NT2/D1 (cell line): ENCODE measurements at regions not wholly inside any gene's neighbourhood (a gene's known extent, or its start where the extent isn't known, plus 50 kb on each side); places are given as distances from the start of the nearest gene placed in this dataset.

Source experiments
- DNase-seq: peaks from one replicate; pipeline ENCODE4 v3.0.0-alpha.2; 2011; ENCODE audit warnings: low read depth, low spot score
- H3K27me3 ChIP-seq: 2 replicates; pipeline ENCODE4 v1.6.0; 2011; ENCODE audit warnings: mild to moderate bottlenecking; ENCODE audit not compliant: insufficient read length, insufficient read depth
- H3K36me3 ChIP-seq: 2 replicates; pipeline ENCODE4 v1.6.1; 2011; ENCODE audit warnings: mild to moderate bottlenecking, low read length, mixed read lengths; ENCODE audit not compliant: insufficient read depth, insufficient read length
- H3K4me1 ChIP-seq: 2 replicates; pipeline ENCODE4 v1.5.1; 2011; ENCODE audit not compliant: insufficient read depth, insufficient read length
- H3K4me3 ChIP-seq: 2 replicates; pipeline ENCODE4 v1.5.1; 2011; ENCODE audit warnings: low read depth; ENCODE audit not compliant: insufficient read length
- H3K9ac ChIP-seq: 2 replicates; pipeline ENCODE4 v1.6.0; 2011; ENCODE audit warnings: low read depth; ENCODE audit not compliant: insufficient read length
- H3K9me3 ChIP-seq: 2 replicates; pipeline ENCODE4 v1.5.1; 2011; ENCODE audit warnings: mild to moderate bottlenecking, low read length; ENCODE audit not compliant: insufficient read depth
- SUZ12 ChIP-seq: IDR thresholded peaks from 2 replicates; pipeline ENCODE4 v1.6.1; 2011; ENCODE audit not compliant: insufficient read length, insufficient read depth; ENCODE audit errors: extremely low read depth
- YY1 ChIP-seq: IDR thresholded peaks from 2 replicates; pipeline ENCODE4 v1.6.1; 2011; ENCODE audit not compliant: insufficient read length, insufficient read depth
- ZNF274 ChIP-seq: IDR thresholded peaks from 2 replicates; pipeline ENCODE4 v1.6.1; 2011; ENCODE audit warnings: mild to moderate bottlenecking, low read depth, low read length

GRCh38 chr7:115754226-115754625 is 276.3 kb downstream of the TFEC start:
- DNase-seq: no peak
- TF ChIP-seq ZNF274 (no peak), SUZ12 (no peak), YY1 (no peak)
- H3K36me3 ChIP-seq: no peaks in the 10 kb centered on the region
- no peaks in the 10 kb centered on the region for H3K27me3 ChIP-seq
- H3K9me3 ChIP-seq: no peaks in the 10 kb centered on the region
- H3K9ac ChIP-seq: no peak overlapping the region
- no peak overlapping the region for H3K4me3 ChIP-seq
- no peaks in the 10 kb centered on the region for H3K4me1 ChIP-seq

GRCh38 chr7:115749924-115750323 is 280.6 kb downstream of the TFEC start:
- no peak for TF ChIP-seq ZNF274
- TF ChIP-seq SUZ12: no peak
- no peak for TF ChIP-seq YY1
- Histone ChIP-seq H3K27me3 (no peaks in the 10 kb centered on the region), H3K9me3 (no peaks in the 10 kb centered on the region), H3K36me3 (no peaks in the 10 kb centered on the region), H3K9ac (no peak overlapping the region), H3K4me3 (no peak overlapping the region), H3K4me1 (no peaks in the 10 kb centered on the region)
- DNase-seq: no peak

- TF ChIP-seq ZNF274 (no peak), SUZ12 (no peak), YY1 (no peak)
- no peaks in the 10 kb centered on the region for H3K9me3 ChIP-seq
- no peak overlapping the region for H3K4me3 ChIP-seq
- DNase-seq: no peak
- H3K27me3 ChIP-seq: no peaks in the 10 kb centered on the region
- H3K9ac ChIP-seq: no peak overlapping the region
- H3K36me3 ChIP-seq: no peaks in the 10 kb centered on the region
- no peaks in the 10 kb centered on the region for H3K4me1 ChIP-seq
These were observed 282.3 kb downstream of the TFEC start for GRCh38 chr7:115748123-115748738.

- Histone ChIP-seq H3K27me3 (no peaks in the 10 kb centered on the region), H3K36me3 (no peaks in the 10 kb centered on the region), H3K4me1 (no peaks in the 10 kb centered on the region), H3K4me3 (no peak overlapping the region), H3K9me3 (no peaks in the 10 kb centered on the region), H3K9ac (no peak overlapping the region)
- DNase-seq: no peak
- TF ChIP-seq ZNF274 (no peak), YY1 (no peak), SUZ12 (no peak)
These were observed 283.4 kb downstream of the TFEC start for GRCh38 chr7:115747174-115747573.

GRCh38 chr7:115740043-115740442 is 290.5 kb downstream of the TFEC start:
- no peaks in the 10 kb centered on the region for H3K27me3 ChIP-seq

GRCh38 chr7:115734641-115735040 is 295.9 kb downstream of the TFEC start:
- H3K9ac ChIP-seq: no peak overlapping the region
- no peaks in the 10 kb centered on the region for H3K9me3 ChIP-seq
- H3K4me3 ChIP-seq: no peak overlapping the region
- no peaks in the 10 kb centered on the region for H3K27me3 ChIP-seq
- no peaks in the 10 kb centered on the region for H3K36me3 ChIP-seq
- no peak for TF ChIP-seq ZNF274
- TF ChIP-seq SUZ12: no peak
- no peak for TF ChIP-seq YY1
- H3K4me1 ChIP-seq: no peaks in the 10 kb centered on the region
- no peak for DNase-seq

More at GRCh38 chr7:115740043-115740442, 290.5 kb downstream of the TFEC start:
- H3K36me3 ChIP-seq: no peaks in the 10 kb centered on the region
- no peak overlapping the region for H3K4me3 ChIP-seq
- H3K9ac ChIP-seq: no peak overlapping the region
- H3K9me3 ChIP-seq: no peaks in the 10 kb centered on the region
- H3K4me1 ChIP-seq: no peaks in the 10 kb centered on the region
- DNase-seq: no peak
- TF ChIP-seq ZNF274: no peak
- no peak for TF ChIP-seq SUZ12
- TF ChIP-seq YY1: no peak

GRCh38 chr7:115731796-115732471 is 298.6 kb downstream of the TFEC start:
- DNase-seq: no peak
- H3K9ac ChIP-seq: no peak overlapping the region
- no peaks in the 10 kb centered on the region for H3K27me3 ChIP-seq
- no peaks in the 10 kb centered on the region for H3K9me3 ChIP-seq
- no peaks in the 10 kb centered on the region for H3K4me1 ChIP-seq
- TF ChIP-seq ZNF274 (no peak), SUZ12 (no peak), YY1 (no peak)
- no peak overlapping the region for H3K4me3 ChIP-seq
- no peaks in the 10 kb centered on the region for H3K36me3 ChIP-seq
